NCI-H1092 treated with DMSO at 0.1 percent for 48 hours (cell line): ENCODE measurements at regions not wholly inside any gene's neighbourhood (a gene's known extent, or its start where the extent isn't known, plus 50 kb on each side); places are given as distances from the start of the nearest gene placed in this dataset.
"Not testable (repeated sequence)": the region's sequence is repeated elsewhere in the genome, so short reads cannot be mapped to it uniquely, and the experiment has no call there.

ENCODE experiments used
- DNase-seq: peaks from one replicate; lab custom pipeline; 2025; lab: John Stamatoyannopoulos, UW

DNA sequence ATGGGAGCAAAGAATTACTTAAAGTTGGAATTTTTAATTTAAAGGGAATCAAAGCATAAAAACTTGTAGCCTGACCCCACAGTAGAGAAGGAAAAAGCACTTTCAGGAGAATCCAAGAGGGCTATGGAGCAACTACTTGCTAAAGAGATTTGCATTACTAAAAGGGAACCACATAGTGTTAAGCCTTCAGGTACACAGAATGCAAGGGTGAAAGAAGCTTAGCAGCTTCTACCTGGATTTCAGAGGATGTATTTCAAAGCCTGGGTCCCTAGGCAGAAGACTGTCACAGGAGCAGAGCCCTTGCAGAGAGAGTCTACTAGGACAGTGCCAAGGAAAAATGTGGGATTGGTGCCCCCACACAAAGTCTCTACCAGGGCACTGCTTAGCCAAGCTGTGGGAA lies 575.0 kb downstream of the GBE1 start:
- no peak for DNase-seq

DNA sequence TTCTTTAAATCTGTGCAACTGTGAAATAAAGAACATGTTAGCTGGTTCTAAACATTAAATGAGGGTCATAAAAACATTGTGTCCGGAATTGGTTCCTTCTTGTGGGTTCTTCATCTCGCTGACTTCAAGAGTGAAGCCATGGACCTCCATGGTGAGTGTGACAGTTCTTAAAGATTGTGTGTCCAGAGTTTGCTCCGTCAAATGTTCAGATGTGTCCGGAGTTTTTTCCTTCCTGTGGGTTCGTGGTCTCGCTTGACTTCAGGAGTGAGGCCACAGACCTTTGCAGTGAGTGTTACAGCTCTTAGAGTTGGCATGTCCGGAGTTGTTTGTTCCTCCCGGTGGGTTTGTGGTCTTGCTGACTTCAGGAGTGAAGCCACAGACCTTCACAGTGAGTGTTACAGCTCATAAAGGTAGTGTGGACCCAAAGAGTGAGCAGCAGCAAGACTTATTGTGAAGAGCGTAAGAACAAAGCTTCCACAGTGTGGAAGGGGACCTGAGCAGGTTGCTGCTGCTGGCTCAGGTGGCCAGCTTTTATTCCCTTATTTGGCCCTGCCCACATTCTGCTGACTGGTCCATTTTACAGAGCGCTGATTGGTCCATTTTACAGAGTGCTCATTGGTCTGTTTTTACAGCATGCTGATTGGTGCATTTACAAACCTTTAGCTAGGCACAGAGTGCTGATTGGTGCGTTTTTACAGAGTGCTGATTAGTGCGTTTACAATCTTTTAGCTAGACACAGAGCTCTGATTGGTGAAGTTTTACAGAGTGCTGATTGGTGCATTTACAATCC lies 579.2 kb downstream of the GBE1 start:
- not testable (repeated sequence) for DNase-seq

DNA sequence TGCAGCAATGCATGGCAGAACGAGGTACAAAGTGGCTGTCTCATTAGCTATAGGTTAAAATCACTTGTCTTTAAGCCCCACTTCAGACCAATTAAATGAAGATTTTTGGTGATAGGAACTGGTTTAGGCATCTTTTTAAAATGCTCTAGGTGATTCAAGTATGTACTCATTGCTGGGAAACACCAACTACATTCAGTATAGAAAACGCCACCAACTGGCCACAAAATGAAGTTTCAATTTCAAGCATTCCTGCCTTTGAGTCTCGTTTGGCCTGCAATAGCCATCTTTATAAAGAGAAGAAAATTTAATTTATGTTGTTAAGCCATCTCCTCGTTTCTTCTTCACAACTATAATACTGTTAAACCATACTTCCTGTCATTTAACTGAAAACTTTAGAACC lies 587.9 kb downstream of the GBE1 start:
- DNase-seq: no peak

DNA sequence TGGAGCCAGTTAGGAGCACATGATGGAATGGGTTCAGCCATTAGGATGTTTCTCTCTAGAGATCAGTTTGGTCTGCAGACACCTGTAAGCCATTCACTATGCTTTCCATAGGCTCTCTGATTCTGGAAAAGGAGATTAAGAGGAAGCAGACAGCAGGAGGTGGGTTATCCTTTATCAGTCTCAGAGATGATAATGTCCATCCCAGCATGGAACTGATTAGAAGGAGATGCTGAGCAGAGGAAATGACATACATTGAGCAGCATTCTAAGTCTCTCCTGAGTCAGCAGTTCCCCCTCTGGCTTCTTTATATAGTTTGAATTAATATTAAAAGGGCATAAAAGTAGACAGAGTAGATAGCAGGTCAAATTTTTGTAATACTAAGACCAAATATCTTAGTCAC lies 591.1 kb downstream of the GBE1 start:
- no peak for DNase-seq

DNA sequence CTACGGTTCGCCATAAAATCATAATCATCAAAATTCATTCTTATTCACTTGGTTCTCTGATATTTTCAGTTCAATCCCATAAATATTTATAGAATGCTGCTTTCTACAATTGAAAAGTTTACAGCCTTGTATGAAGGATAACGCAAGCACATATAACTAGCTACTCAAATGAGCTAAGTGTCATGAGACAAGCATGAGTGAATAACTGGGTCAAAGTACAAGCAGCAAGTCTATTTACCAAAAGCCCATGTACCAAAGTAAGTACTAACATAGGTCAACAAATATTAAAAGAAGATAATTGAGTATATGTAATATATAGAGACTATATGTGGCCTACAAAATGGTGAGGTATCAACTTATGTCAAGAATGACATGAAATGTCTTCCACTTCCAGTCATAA lies 596.6 kb downstream of the GBE1 start:
- no peak for DNase-seq

DNA sequence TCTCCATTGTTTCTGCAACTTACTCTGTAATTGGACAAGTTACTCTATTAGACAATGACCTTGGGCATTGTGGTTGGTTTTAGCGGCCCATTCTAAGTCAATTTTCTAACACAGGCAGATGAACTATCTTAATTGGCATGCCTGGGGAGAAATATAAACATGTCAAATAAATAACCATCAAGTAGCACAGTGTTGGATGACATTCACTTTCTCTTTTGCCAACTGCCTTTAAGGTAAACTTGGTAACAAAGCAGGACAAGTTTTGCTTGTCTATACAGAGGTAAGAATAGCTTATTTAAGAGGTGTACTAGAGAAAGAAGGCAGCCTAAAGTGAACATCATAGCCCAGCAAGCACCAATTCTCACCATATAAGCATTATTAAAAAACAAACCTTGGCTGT lies 599.6 kb downstream of the GBE1 start:
- DNase-seq: no peak

DNA sequence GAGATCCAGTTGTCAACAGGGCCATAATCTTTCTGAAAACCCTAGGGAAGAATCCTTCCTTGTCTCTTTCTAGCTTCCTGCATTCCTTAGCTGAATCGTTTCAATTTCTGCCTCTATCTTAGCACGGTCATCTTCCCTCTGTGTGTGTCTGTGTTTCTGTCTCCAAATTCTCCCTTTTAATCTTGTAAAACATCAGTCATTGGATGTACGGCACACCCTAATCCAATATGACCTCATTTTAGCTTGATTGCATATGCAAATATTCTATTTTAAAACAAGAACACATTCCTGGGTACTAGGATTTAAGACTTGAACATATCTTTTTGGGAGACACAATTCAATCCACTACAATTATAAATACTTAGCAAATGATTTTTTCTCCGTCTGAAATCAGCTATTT lies 600.3 kb downstream of the GBE1 start:
- no peak for DNase-seq

DNA sequence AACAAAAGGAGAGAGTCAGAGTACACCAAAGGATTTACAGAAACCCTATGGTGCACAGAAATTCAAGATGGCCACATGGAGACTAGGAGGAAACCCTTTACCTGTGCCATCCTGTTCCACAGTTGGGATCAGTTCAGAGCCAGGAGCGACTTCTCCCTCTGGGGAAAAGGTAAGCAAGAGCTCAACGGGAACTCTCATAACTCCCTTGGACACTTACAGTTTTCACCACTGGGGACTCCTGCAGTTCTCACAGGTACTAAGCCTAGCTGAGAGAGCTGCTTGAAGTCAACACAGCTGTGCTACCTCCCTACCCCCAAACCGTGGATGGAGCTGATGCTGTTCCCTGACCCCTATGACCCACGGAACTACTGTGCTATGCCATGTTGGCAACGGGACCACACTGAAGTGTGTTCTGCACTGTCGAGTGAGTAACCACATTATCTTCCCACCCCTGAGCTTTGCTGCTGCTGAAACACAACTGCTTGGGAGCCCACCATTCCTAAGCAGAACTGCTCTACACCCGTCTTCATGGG lies 606.8 kb downstream of the GBE1 start:
- no peak for DNase-seq

DNA sequence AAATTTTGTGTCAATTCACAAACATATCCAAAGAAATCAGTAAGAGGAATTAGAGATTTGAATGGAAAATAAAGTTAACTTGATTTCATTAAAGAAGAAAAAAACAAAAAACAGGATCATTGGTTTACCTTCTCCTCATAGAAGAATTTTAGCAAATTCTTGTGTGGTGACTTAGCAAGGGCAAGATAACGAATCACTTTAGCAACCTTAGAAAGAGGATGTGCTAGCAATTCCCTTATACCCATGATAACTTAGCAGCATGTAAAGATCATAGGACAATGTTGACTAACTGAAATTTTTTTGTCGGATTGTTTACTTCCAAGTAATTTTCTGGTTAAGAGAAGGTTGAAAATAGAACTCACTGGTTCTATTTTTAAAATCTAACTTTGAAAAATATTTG lies 609.3 kb downstream of the GBE1 start:
- DNase-seq: no peak

DNA sequence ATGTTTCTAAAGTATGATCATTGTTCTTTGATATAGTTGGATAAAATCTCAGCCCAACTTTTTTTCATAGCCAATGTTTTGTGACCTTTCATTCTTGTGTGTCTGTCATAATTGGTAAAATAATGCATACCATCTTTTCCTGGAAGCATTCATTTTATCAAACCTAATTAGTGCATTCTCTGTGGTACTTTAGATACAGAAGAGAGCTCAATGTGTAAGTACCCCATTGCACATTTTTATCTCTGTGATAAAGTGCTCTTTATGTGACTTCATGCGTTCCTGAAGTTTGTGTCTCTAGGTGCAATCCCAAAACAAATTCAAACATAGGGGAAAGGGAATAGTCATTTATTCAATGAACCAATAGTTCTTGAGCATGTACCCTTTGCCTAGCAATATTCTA lies 628.5 kb downstream of the GBE1 start:
- DNase-seq: no peak

DNA sequence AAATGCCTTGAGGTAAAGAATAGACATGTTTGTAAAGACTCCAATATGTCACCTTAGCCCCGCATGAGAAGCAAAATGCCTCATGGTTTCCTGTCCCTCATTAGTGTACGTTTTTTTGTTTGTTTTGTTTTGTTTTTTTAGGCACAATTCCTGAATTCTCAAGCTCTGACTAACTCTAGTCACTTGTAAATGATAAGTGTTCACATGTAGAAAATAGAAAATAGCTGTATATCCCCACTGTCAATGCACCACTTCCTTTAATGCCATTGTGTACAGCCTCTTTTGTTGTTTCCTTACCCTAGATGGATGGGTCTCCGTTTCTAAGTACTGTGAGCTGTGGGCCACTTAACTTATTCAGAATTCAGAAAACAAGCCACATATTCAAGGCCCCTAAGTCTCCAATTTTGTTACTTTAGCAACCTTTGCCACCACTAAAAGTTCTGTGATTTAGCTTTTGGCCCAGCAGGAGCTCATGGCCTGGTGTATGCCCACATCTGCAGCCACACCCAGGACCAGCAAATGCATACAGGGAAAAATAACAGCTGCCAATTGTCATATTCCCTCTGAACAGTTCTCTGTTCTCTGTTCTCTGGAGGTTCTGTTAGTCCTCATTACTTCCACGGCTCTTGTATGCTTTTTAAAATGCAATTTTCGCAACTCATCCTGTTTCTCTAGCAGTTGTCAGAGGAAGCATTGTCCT lies 655.5 kb downstream of the GBE1 start:
- no peak for DNase-seq

DNA sequence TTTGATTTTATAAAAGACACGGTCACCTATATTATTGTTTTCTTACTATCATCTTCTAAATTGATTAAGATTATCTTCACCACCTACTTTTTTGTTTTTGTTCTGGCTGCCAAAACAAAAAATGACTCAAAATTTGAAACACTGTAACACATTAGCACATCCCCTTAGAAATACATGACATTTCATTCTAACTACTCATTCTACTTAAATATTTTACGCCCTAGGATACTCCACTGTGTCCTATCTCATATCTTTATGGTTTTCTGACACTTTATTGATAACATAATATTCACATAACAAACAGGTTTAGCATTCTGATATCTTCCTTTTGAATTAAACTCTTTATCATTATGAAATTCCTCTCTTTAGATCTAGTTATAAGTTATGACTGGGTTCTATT lies 656.2 kb downstream of the GBE1 start:
- no peak for DNase-seq

DNA sequence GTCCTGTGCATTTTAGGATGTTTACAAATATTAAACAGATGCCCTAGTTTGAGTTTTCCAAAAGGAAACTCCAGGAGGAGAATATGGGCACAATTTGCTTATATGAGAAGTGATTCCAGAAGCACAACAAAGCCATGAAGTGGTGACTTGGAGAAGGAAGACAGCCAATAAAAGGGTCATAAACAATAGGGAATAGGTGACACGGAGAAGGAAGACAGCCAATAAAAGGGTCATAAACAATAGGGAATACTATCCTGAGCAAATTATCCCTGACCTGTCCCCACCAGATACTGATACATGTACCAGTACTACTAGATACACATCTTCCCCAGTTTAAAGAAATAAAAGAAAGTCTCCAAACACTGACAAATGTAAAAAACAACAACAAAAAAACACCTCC lies 663.6 kb downstream of the GBE1 start:
- no peak for DNase-seq

DNA sequence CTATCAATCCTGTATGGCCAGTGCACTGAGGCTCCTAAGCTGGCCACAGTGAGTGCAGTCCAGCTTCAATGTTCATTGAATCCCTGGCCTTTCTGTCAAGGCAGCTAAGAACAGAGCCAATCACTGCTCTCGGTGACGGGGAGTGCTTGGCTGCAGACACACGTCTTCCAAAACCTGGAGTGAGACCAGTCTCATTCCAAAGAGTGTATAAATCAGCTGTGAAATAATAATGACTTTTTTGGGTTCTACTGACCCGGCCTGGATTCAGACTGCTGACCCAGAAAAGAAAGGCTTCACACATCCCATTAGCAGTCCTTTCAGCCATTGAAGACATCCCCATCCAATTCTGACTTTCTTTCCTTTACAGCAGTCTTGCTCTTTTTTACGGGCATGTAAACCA lies 665.5 kb downstream of the GBE1 start:
- no peak for DNase-seq

DNA sequence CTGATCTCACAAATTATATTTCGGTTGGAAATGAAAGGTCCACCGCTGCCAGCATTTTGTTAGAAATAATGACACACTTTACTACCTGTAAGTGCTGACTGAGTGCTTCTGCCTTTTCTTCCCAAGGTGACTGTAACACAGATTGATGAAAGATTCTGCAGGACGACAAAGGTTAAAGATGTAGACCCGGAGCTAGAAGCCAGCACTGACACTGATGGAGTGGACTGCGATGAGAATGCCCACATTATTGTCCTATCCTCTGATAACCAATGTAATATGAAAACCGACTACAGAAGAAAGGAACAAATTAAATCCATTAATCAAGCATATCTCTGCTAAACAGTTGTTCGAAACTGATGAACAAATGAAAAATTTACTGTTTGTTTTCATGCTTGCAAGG lies 666.5 kb downstream of the GBE1 start:
- DNase-seq: no peak

DNA sequence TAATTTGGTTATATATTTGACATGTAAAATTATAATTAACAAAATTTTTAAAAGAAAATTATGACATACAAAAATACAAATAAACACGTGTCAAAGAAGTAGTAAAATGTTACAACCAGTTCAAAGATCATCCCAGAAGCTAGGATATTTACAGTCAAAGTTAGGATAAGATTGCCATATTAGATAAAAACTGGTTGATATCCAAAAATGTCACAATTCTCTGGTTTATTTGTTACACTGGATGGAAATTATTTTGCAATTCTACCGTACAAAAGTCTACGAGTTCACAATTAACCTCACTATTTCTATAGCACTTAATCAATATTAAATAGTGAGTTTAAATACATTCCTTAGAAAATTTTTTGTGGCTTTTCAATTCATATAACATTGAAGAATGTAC lies 673.8 kb downstream of the GBE1 start:
- no peak for DNase-seq

DNA sequence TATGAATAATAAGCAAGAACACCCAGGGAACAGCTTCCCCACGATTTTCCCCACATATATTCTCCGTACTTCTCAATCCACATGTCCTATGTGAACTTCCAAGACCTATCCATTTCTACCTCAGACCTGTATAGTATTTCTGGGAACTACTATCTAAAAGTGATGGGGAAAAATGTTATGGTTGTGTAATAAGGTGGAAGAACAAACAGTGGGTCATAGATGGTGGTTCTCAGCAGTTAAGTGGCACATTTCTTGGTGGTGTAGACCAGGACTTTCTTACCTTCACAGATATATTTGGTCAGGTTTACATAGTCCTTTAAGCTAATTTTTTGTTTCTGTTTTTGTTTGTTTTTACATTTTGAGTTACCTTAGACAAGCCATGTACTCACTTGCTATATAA lies 675.1 kb downstream of the GBE1 start:
- DNase-seq: no peak

DNA sequence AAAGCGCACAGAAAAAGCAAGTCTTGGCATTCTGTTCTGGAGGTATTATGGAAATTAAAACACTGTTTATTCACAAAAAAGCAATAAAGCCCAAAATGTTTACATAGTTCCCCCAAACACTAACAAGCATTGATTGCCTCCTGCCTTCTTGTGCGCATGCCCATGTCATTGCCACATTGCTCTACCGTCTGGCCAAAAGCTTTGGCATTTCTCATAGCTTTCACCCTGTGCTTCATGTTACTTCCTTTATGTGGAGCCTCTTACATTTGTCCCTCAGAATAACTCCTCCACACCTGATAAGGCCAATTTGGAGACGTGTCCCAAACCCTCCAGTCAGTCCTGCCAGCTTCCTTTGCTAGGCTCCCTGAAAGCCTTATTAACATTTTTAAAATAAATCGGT lies 680.8 kb downstream of the GBE1 start:
- no peak for DNase-seq

DNA sequence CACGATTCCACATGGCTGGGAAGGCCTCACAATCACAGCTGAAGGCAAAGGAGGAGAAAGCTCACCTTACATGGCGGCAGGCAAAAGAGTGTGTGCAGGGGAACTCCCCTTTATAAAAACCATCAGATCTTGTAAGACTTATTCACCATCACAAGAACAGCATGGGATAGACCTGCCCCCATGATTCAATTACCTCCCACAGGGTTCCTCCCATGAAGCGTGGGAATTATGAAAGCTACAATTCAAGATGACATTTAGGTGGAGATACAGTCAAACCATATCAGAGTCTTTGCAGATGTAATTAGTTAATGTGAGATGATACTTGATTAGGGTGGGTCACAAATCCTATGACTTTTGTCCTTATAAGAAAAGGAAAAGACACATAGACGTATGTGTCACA lies 688.9 kb downstream of the GBE1 start:
- DNase-seq: no peak

DNA sequence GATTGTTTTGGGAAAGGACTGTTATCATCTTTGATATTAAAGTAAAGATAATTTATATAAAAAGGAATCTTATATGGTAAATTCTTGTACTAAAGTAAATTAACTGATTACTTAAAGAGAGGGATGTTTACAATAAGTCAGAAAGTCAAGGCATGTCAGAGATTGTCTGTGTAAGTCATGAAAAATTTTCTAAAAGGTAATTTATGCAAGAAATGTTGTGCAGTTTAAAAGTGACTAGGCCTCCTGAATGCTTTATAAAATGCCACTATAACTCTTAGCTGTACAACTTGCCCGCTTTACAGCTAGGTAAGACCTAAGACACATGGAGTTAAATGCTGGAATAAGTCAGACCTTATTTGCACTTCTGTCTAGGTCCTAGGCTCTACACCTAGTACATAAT lies 692.9 kb downstream of the GBE1 start:
- no peak for DNase-seq

DNA sequence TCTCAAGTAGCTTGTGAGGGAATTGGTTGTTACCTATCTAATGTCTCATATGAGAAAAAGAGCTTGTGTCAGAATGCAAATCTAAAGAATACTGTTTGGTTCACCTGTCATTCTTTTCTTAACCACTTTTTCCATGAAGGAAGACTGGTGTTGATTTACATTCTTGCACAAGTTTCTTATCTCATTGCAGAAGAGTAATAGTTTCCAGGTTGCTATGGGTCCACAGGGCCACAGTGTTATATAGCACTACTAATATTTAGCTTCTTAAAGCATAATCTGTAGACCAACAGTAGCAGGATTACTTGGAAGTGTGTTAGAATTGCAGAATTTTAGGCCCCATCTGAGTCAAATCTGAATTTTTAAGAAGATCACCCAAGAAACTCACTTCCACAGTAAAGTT lies 697.5 kb downstream of the GBE1 start:
- no peak for DNase-seq

DNA sequence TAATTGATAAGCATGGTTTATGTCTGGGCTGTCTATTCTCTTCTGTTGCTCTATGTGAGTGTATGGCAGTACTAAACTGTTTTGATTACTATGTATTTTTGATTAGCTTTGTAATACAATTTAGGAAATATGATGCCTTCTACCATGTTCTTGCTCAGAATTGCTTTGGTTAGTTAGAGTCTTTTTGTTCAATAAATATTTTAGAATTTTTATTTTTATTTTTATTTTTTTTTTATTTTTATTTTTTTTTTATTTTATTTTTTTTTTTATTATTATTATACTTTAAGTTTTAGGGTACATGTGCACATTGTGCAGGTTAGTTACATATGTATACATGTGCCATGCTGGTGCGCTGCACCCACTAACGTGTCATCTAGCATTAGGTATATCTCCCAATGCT lies 710.3 kb downstream of the GBE1 start:
- DNase-seq: not testable (repeated sequence)

DNA sequence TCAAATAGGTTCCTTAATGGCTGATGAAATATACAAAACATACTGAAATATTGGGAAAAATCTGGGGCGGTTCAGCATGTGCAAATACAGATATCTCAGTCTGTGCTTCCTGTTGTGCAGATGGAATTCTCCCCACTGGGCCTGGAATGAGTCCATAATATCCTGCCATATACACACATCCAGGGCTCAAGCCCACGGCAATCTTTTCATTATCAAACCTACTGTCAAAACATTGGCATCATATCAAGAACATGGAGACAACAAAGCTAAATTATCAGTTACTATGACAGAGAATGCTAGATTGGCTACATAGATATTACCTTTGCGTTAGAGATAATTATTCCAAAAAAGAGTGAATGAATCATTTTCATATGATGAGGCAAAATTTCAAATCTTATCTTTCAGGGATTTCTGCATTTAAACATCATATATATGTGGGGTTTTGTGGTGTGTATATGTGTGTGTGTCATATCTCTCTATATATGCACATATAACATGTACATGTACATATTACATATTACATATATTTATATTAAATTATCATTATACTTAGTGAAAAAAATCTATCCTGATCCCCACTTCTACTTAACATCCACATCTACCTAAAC lies 713.3 kb downstream of the GBE1 start:
- no peak for DNase-seq
